Head of caudate nucleus (tissue), 42 donors: ENCODE measurements at regions not wholly inside any gene's neighbourhood (a gene's known extent, or its start where the extent isn't known, plus 50 kb on each side); places are given as distances from the start of the nearest gene placed in this dataset.
A peak's percentile ranks its signal among the peaks of the same experiment; 100 is the strongest.

Experiments used
- DNase-seq, 42 donors: peaks; one replicate each; pipeline versions ENCODE4 v3.0.0 to v3.0.0-alpha.2; 2020 to 2021; ENCODE audit warnings: mixed read lengths in 7 of 42
- intact Hi-C: fragments of 100-400 bp; cut with DNase I; formaldehyde crosslinking; loops from one replicate; pipeline ENCODE4 v1.15.0; 2022

- intact Hi-C loops: no loop called here
- no peak for DNase-seq
Observed at GRCh38 chrX:150158554-150159332, 204.4 kb upstream of the MAMLD1 start.

GRCh38 chrX:150159537-150159936 lies 203.6 kb upstream of the MAMLD1 start:
- intact Hi-C loops: no loop called here
- no peak for DNase-seq

DNA sequence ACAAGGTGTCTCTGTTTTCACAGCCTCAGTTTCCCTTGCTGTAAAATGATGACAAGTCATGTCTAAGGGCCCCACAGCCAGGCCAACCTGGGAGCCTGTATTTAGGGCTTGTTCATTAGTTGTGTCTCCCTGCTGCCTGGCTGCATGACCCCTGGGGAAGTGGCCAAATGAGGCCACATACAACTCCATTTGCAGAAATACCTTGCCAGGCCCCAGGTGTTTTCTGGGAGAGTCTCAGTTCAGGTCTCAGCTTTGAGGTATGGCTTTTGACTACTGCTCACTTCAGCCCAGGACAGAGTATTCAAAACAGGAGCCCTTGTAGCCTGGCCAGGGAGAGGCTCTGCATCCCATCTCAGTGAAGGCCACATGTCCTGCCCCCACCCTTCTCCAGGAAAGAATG lies 202.5 kb upstream of the MAMLD1 start:
- intact Hi-C loops: no loop called here
- no peak for DNase-seq

DNA sequence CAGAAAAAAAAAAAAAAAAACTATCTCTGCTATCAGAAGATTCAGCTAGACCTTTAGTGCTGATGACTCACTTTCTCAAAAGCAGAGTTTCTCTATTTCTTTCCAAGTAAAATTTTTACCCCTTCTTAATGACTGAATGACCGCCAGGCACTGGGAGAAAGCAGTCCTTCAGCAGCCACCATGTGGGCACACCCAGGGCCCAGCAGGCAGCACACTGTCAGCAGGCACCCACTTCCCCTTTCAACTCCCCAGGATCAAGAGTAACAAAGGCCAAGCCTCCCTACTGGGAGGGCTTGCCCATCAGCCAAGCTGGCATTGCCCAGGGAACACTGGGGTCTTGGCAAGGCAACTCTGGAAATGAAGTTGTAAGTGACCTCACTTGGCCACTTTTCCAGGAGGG lies 201.9 kb upstream of the MAMLD1 start:
- intact Hi-C loops: no loop called here
- peak in 5 of 42 donors; percentile 14 to 36 (median 23) for DNase-seq

GRCh38 chrX:150162141-150162540 lies 201.0 kb upstream of the MAMLD1 start:
- intact Hi-C loops: no loop called here
- no peak for DNase-seq

DNA sequence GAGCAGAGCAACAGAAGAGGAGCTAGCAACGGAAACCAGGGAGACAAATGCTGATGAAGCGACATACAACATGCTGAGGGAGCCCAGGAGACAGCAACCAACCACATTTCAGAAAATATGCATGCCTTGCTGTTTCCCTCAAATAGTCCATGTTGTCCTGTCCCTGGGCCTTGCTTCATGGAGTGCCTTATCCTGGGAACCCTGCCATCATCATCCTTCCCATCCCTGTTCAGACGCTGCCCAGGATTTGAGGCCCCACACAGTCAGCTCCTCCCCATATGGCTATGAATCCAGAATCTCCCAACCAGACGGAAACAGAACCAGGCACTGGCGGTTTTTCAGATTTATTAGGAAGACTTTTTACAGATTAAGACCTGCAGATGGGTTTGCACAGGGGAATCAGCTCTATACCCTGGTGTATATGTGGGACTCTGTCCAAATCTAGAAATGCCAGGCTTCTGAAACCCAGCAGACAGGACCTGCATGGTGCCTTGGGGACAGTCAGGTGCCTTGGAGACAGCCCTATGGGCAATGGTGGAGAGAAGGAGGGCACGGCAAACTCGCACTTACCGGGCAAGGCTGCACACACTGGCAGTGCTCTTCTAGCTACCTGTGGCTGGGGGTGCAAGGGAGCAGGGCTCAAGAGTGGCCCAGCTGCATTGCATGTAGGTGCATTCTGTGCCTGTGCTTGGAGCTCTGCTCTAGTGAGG lies 199.7 kb upstream of the MAMLD1 start:
- no peak for DNase-seq
- intact Hi-C loops: no loop called here

GRCh38 chrX:150163956-150164726 lies 199.0 kb upstream of the MAMLD1 start:
- DNase-seq: no peak
- intact Hi-C loops: no loop called here

- DNase-seq: no peak
- intact Hi-C loops: no loop called here
Observed at GRCh38 chrX:150164971-150165600, 198.0 kb upstream of the MAMLD1 start.

DNA sequence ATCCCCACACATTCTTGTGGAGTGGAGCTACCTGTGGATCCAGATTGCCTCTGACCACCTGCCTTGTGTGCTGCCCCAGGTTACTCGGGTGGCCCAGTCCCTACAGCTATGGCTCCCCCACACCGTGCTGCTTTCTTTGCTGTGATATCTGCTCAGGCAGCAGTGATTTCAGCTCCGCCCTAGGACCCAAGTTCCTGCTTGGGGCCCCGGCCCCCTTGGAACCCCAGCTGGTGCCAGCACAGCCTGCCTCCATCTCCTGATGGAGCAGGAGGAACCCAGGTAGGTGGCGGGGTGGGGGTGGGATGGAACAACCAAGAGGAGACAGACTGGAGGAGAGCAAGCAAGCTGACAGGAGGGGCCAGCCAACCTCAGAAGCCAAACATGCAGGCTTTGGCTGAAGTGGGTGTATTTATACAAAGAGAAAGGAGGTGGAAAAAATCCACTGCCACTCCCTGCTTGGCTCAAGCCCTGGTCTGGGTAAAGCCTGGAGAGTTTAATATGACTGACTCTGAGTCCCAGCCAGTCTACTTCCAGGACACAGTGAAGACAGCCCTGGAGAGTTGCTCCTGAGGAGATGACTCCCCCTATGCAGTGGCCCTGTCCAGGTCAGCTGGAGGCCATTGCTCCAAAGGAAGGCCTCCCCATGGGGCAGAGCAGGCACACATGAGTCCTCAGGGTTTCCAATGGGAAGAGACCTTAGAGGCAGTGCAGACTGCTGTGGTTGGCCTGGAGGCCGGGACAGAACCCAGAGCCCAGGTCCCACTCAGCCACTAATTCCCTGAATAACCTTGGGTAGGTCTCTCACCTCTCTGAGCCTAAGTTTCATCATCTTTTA lies 197.1 kb upstream of the MAMLD1 start:
- intact Hi-C loops: no loop called here
- DNase-seq: no peak

GRCh38 chrX:150167482-150168324 lies 195.4 kb upstream of the MAMLD1 start:
- intact Hi-C loops: no loop called here

DNA sequence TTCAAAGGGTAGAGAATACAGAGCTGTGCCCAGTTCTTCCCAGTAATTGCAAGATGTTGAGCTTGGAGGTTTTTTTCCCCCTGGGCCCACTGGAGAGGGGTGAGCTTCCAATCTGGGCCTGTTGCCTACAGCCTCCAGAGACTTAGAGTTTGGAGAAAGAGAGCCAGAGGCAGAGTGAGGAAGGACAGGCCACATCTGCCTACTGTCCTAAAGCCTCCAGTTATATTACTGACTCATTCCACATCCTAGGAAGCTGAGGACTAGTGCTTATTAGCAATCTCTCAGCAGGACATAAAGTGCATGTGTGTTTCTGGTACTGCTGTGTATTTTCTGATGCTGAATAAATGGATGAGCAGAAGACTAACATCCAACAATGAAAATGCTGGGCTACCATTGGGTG lies 181.0 kb upstream of the MAMLD1 start:
- no peak for DNase-seq
- intact Hi-C loops: no loop called here

More at GRCh38 chrX:150167482-150168324, 195.4 kb upstream of the MAMLD1 start:
- DNase-seq: no peak

- no peak for DNase-seq
- intact Hi-C loops: no loop called here
Observed at GRCh38 chrX:150184491-150184890, 178.6 kb upstream of the MAMLD1 start.

GRCh38 chrX:150185766-150186165 lies 177.4 kb upstream of the MAMLD1 start:
- intact Hi-C loops: no loop called here
- no peak for DNase-seq

GRCh38 chrX:150192816-150193215 lies 170.3 kb upstream of the MAMLD1 start:
- no peak for DNase-seq
- intact Hi-C loops: no loop called here

DNA sequence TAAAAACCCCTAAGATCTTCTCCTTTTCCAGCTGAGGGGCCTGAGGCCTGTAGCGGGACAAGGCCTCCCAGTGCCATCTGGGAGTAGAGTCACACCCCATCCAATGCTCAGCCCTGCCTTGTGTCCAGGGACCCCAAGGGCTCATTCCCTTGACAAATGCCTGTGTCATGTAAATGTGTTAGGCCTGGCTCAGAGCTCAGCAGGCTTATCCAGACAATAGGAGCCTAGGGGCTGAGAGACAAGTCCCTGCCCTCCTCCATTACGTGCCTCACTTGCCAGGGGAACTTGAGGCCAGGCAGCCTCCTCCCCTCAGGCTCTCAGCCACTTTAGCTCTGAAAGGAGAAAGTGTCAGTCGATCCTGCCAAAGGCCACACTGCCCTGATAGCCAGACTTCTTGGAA lies 166.8 kb upstream of the MAMLD1 start:
- DNase-seq: no peak
- intact Hi-C loops: no loop called here

DNA sequence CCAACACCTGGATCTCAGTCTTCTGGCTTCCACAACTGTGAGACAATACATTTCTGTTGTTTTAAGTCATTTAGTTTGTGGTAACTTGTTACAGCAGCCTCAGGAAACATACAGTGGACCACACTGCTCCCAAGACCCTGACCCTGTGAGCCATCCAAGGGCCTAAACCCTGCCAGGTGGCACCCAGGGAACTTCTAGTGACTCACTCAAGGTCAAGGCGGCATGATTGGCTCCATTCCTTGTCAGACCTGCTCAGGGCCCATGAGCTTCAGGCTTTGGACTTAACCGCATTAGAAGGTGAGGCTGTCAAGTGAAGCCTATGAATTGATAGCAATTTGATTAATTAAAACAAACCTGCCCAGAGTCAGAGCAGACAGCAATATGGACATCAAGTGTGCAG lies 165.7 kb upstream of the MAMLD1 start:
- no peak for DNase-seq
- intact Hi-C loops: no loop called here

- intact Hi-C loops: no loop called here
- DNase-seq: no peak
Observed at GRCh38 chrX:150198776-150199175, 164.3 kb upstream of the MAMLD1 start.

GRCh38 chrX:150199181-150199580 lies 163.9 kb upstream of the MAMLD1 start:
- intact Hi-C loops: no loop called here
- DNase-seq: no peak
